Osteoblast (primary cell): ENCODE measurements at regions not wholly inside any gene's neighbourhood (a gene's known extent, or its start where the extent isn't known, plus 50 kb on each side); places are given as distances from the start of the nearest gene placed in this dataset.

Experiments used
- DNase-seq: peaks from one replicate; pipeline ENCODE4 v3.0.0; 2011; ENCODE audit warnings: low spot score, mixed read lengths; ENCODE audit not compliant: insufficient read length; ENCODE audit errors: missing footprints
- H2AFZ ChIP-seq: 2 replicates; pipeline ENCODE4 v1.6.0; 2011; ENCODE audit warnings: mild to moderate bottlenecking, low read length
- H3K27ac ChIP-seq: 2 replicates; pipeline ENCODE4 v1.5.1; 2011; ENCODE audit warnings: mild to moderate bottlenecking, low read depth, low read length, moderate library complexity
- H3K27me3 ChIP-seq: 2 replicates; pipeline ENCODE4 v1.6.0; 2012; ENCODE audit warnings: mild to moderate bottlenecking, control low read depth, inconsistent platforms, low read length, moderate library complexity; ENCODE audit not compliant: insufficient read depth
- H3K36me3 ChIP-seq: 2 replicates; pipeline ENCODE4 v1.5.1; 2011; ENCODE audit warnings: mild to moderate bottlenecking, low read length, control low read depth, moderate library complexity; ENCODE audit not compliant: insufficient read depth
- H3K4me1 ChIP-seq: 2 replicates; pipeline ENCODE4 v1.5.1; 2011; ENCODE audit warnings: mild to moderate bottlenecking, low read length, control low read depth, moderate library complexity; ENCODE audit not compliant: insufficient read depth
- H3K4me2 ChIP-seq: 2 replicates; pipeline ENCODE4 v1.6.0; 2011; ENCODE audit warnings: mild to moderate bottlenecking, low read length; ENCODE audit not compliant: insufficient read depth
- H3K4me3 ChIP-seq: fragments of 200-600 bp; sonication (generic); 3 replicates; pipeline ENCODE4 v1.5.1; 2012; ENCODE audit warnings: mild to moderate bottlenecking, low read length, inconsistent platforms; ENCODE audit not compliant: insufficient read depth
- H3K79me2 ChIP-seq: 2 replicates; pipeline ENCODE4 v1.6.0; 2012; ENCODE audit warnings: mild to moderate bottlenecking, low read length, control low read depth, inconsistent platforms; ENCODE audit not compliant: insufficient read depth
- H3K9me3 ChIP-seq: 2 replicates; pipeline ENCODE4 v1.5.1; 2011; ENCODE audit warnings: low read depth, low read length, control low read depth
- H4K20me1 ChIP-seq: 2 replicates; pipeline ENCODE4 v1.6.0; 2012; ENCODE audit warnings: mild to moderate bottlenecking, low read length, control low read depth; ENCODE audit not compliant: insufficient read depth
- CTCF ChIP-seq: IDR thresholded peaks from 2 replicates; pipeline ENCODE4 v1.5.1; 2011; ENCODE audit warnings: mild to moderate bottlenecking, low read depth, low read length, moderate library complexity; ENCODE audit errors: extremely low read depth

GRCh38 chr6:99066044-99066443 lies 118.3 kb upstream of the FBXL4 start:
- no peaks in the 10 kb centered on the region for H3K27me3 ChIP-seq
- no peaks in the 10 kb centered on the region for H3K4me1 ChIP-seq

GRCh38 chr6:99064834-99065233 lies 117.1 kb upstream of the FBXL4 start:
- Histone ChIP-seq H3K4me1 (no peaks in the 10 kb centered on the region), H3K4me2 (no peak overlapping the region), H4K20me1 (no peaks in the 10 kb centered on the region), H3K27me3 (no peaks in the 10 kb centered on the region), H3K27ac (no peak overlapping the region), H3K9me3 (no peaks in the 10 kb centered on the region), H3K4me3 (no peak overlapping the region), H2AFZ (no peak overlapping the region), H3K36me3 (no peaks in the 10 kb centered on the region), H3K79me2 (no peaks in the 10 kb centered on the region)
- TF ChIP-seq CTCF = no peak
- no peak for DNase-seq

More at GRCh38 chr6:99066044-99066443, 118.3 kb upstream of the FBXL4 start:
- no peak for DNase-seq
- H2AFZ ChIP-seq = no peak overlapping the region
- H3K27ac ChIP-seq = no peak overlapping the region
- no peaks in the 10 kb centered on the region for H3K79me2 ChIP-seq
- TF ChIP-seq CTCF = no peak
- H3K4me3 ChIP-seq = no peak overlapping the region
- H3K9me3 ChIP-seq = no peaks in the 10 kb centered on the region
- no peaks in the 10 kb centered on the region for H3K36me3 ChIP-seq
- H4K20me1 ChIP-seq = no peaks in the 10 kb centered on the region
- H3K4me2 ChIP-seq = no peak overlapping the region

- Histone ChIP-seq H3K36me3 (no peaks in the 10 kb centered on the region), H4K20me1 (no peaks in the 10 kb centered on the region), H3K79me2 (no peaks in the 10 kb centered on the region), H3K4me3 (no peak overlapping the region), H3K27ac (no peak overlapping the region), H3K4me1 (no peaks in the 10 kb centered on the region), H2AFZ (no peak overlapping the region), H3K9me3 (no peaks in the 10 kb centered on the region), H3K4me2 (no peak overlapping the region), H3K27me3 (peaks cover 3% of the 10 kb centered on the region)
- DNase-seq = no peak
- TF ChIP-seq CTCF = no peak
These were observed 88.9 kb upstream of the FBXL4 start for GRCh38 chr6:99036672-99037071.

- no peak for TF ChIP-seq CTCF
- no peaks in the 10 kb centered on the region for H3K9me3 ChIP-seq
- H3K27me3 ChIP-seq = peaks cover 3% of the 10 kb centered on the region
- no peak overlapping the region for H3K4me2 ChIP-seq
- no peaks in the 10 kb centered on the region for H3K4me1 ChIP-seq
- no peaks in the 10 kb centered on the region for H3K79me2 ChIP-seq
- no peaks in the 10 kb centered on the region for H4K20me1 ChIP-seq
- no peak overlapping the region for H2AFZ ChIP-seq
- no peak overlapping the region for H3K4me3 ChIP-seq
- no peaks in the 10 kb centered on the region for H3K36me3 ChIP-seq
- no peak for DNase-seq
- no peak overlapping the region for H3K27ac ChIP-seq
These were observed 84.7 kb upstream of the FBXL4 start for GRCh38 chr6:99032396-99032795.
